Skeletal muscle cell (primary cell): ENCODE measurements at regions not wholly inside any gene's neighbourhood (a gene's known extent, or its start where the extent isn't known, plus 50 kb on each side); places are given as distances from the start of the nearest gene placed in this dataset.
"Not testable (repeated sequence)": the region's sequence is repeated elsewhere in the genome, so short reads cannot be mapped to it uniquely, and the experiment has no call there.

Experiments used
- DNase-seq: peaks from one replicate; pipeline ENCODE4 v3.0.0-alpha.2; 2010; ENCODE audit warnings: low read depth
- H3K4me3 ChIP-seq: 2 replicates; pipeline ENCODE4 v1.5.1; 2011; ENCODE audit warnings: low read depth, mild to moderate bottlenecking, control low read depth, low read length, moderate library complexity

DNA sequence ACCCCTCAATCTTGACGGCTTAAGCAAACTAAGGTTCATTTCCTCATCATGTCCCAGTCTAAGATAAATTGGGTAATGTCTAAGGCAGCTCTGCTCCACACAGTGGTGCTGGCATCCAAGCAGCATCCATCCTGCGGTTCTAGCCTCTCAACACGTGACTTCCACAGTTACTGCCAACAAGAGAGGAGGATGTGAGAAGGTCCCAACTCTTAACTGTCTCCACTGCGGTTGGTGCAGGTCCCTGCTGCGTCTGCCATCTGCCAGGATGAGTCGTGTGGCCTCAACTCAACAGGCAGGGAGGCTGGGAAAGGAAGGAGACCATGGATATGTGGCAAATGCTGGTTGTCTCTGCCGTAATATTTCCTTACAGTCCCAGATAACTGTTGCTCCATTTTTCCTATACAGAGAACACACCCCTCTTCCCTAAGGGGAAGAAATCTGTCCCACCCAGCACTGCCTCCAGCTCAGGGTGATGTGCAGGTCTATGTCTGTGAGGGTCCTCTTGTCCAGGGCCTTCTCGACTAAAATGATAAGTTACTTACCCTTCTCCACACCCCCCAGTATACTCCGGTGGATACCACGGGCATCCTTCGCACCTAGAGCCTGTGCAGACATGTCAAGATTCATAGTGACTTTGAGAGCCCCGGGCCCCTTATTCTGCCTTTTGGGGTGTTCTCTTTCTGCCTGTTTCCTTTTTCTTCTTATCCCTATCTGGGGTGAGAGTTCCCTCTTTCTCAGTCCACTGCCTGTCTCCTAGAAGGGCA, 64.7 kb downstream of the KCNJ18 start:
- H3K4me3 ChIP-seq, result no peak overlapping the region
- DNase-seq, result no peak

DNA sequence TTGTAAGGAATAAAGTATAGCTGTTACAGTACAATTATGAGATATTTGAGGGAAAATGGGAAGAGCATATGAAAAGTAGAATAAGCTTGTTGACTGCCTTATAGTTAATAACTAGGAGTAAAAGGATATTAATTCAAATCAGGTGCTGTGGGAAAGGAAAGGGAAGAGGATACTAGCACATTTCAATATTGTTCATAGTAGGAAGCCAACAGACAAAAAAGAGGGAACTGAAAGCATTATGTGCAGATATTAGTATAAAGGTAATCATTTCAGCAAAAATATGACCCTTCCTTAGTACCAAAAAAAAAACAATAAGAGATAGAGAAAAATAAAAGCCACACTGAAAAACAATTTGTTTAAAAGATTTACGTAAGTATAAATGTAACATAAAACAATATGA, 67.3 kb downstream of the KCNJ18 start:
- not testable (repeated sequence) for H3K4me3 ChIP-seq, DNase-seq

DNA sequence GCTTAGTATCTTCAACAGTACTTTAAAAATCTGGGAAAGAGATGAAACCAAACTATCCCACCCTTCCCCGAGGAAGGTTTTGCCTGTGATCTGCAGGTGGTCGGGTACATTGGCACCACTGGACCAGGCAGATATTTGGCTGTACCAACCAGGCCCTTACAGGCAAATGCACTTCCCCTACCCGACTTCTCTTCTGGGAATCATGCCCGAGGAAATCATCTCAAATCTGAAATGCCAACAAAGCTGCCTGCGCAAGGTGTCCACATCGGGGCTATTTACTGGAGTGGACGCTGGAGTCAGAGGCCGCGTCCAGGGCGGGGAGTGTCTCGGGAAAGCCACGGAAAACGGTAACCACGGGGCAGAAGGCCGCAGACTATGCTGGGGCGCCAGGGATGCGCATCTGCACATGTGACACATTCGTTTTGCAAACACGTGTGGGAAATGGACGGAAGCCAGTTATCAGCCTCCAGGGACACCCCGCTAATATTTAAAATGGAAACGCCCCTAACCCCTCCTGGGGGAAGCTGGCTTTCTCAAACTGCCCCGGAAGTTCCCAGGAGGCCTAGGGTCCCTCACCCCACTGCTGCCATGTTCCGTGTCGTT, 71.5 kb downstream of the KCNJ18 start:
- DNase-seq, H3K4me3 ChIP-seq: not testable (repeated sequence)

DNA sequence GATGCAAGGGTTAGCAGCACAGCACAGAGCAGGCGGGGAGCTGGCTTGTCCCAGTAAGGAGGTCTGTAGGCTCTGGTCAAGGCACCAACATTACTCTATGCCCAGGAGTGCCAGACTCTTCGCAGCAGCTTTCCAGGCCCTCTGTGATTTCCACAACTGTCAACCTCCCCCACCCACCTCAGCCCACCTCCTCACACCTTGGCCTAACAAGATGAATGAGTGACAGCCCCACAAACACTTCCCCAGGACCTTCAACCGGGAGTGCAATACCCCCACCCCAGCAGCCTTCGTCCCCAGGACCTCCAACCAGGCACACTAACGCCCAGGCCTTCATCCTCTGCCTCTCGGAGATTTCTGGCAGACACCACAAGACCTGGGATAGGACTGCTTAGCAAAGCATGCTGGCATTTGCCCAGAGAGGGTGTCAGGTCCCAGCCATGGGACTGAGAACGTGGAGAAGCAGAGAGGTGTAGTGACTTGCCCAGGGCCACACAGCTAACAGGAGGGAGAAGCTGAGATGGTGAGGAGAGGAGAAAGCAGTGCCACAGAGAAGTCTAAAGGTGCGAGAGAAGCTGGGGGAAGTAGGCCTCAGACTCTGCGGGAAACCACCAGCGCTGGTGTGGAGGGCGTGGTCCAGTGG, 73.4 kb downstream of the KCNJ18 start:
- not testable (repeated sequence) for H3K4me3 ChIP-seq, DNase-seq

DNA sequence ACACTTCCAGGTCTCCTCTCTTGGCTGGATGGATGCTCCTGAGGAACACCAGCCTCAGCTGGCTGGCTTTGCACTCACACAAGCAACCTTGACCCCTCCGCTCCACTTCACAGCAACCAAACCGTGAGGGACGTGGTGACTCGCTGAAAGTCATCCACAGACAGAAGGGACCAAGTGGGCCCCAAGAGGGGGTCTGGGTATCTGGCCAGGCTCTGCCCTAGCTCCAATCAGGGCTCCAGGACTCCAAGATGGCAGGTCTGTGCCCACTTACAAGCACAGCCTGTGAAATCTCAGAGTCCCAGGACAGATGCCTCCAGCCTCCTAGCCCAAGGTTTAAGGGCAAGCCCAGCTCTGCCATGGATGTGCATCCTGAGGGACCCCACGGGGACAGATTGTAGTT, 74.2 kb downstream of the KCNJ18 start:
- not testable (repeated sequence) for H3K4me3 ChIP-seq, DNase-seq

DNA sequence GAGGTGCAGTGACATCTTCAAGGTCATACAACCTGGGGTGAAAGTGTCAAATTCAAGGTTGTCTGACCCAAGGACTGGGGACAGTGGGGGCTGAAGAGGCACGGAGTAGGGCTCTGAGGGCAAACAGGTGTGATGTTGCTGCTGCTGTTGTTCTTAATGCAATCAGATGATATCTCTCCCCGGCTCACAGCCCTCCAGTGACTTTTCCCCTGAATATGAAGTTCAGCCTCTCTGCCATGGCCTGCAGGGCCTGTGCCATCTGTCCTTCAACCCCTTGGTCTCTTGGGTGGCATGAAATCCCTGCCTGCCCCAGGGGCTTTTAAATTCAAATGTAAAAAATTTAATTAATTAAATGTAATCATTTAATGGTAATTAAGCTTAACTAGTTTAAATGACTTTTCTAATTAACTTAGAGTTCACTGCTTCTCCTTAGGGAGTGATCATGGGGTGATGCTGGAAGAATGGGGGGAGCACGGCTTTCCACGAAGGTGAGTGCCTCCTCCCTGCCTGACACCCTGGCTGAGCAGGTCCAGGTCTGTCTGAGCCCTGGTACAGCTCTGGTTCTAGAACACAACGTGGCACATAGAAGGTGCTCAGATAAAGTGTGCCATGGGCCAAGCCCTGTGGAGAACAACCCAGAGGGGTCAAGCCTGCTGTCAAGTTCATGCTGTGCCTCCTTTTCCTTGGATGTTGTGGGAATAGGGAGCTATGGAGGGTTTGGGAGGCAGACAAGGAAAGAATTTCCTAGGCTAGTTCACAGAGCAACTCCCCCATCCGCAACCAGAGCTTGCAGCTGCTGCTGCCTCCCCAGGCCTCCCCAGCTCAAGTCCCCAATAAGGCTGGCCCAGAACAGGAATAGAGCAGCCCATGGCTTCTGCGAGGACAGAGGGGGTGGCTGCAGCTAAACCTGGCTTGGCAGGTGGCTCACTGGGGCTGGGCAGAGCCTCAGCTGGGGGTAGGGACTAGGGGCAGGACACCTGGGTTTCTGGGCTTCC, 75.1 kb downstream of the KCNJ18 start:
- not testable (repeated sequence) for DNase-seq, H3K4me3 ChIP-seq

DNA sequence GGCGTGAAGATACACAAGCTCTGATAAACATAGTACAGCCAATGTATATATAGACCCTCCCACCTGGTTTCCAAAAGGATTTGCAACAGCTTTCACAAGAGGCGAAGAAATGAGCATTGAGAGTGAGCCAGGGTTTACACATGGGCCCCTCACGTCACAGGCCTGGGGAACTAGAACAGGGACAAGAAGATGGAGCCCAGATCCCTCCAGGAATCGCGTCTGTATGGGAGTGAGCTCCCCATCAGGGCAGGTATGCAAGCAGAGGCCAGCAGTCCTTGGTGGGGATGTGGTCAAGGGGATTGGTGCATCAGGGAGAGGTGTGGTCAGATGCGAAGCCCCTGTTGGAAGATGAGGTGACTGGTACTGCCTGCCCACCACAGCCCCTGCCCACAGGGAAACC, 75.9 kb downstream of the KCNJ18 start:
- not testable (repeated sequence) for H3K4me3 ChIP-seq, DNase-seq

DNA sequence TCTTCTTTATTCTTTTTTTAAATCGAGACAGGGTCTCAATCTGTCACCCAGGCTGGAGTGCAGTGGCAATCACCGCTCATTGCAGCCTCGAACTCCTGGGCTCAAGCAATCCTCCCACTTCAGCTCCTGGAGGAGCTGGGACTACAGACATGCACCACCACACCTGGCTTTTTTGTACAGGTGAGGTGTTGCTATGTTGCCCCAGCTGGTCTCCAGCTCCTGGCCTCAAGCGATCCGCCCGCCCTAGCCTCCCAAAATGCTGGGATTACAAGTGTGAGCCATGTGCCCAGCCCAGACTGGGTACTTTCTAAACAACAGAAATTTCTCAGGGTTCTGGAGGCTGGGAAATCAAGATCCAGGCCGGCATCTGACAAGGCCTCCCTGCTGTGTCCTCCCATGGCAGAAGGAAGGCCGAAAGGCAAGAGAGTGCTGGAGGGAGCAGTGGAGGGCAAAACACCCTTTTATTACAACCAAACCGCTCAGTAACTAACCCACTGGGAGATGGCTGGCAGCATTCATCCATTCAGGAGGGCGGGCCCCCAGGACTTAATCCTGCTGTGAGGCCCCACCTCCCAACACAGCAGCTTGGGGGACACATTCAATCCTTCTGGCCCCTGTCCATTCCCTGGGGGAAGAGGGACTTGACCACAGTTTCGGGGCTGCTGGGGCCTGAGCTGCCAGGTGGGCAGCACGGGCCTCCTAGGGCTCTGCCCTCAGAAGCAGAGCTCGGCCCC, 76.6 kb downstream of the KCNJ18 start:
- H3K4me3 ChIP-seq, DNase-seq: not testable (repeated sequence)

DNA sequence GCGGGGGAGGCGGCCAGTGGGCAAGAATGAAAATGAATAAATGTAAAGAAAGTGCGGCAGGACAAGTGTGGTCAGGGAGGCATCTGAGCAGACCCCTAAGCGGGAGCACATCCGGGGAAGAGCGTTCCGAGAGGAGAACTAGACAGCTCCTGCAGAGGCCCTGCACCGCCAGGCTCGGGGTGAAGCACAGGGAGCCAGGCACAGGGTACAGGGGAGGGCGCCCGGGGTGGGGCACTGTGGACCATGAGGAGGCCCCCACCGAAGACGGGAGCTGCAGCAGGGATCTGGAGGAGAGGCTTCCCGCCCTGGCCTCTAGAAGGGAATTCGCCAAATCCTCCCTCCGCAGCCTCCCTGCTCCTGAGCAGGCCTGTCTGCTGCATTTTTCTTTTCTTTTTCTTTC, 77.5 kb downstream of the KCNJ18 start:
- not testable (repeated sequence) for DNase-seq

DNA sequence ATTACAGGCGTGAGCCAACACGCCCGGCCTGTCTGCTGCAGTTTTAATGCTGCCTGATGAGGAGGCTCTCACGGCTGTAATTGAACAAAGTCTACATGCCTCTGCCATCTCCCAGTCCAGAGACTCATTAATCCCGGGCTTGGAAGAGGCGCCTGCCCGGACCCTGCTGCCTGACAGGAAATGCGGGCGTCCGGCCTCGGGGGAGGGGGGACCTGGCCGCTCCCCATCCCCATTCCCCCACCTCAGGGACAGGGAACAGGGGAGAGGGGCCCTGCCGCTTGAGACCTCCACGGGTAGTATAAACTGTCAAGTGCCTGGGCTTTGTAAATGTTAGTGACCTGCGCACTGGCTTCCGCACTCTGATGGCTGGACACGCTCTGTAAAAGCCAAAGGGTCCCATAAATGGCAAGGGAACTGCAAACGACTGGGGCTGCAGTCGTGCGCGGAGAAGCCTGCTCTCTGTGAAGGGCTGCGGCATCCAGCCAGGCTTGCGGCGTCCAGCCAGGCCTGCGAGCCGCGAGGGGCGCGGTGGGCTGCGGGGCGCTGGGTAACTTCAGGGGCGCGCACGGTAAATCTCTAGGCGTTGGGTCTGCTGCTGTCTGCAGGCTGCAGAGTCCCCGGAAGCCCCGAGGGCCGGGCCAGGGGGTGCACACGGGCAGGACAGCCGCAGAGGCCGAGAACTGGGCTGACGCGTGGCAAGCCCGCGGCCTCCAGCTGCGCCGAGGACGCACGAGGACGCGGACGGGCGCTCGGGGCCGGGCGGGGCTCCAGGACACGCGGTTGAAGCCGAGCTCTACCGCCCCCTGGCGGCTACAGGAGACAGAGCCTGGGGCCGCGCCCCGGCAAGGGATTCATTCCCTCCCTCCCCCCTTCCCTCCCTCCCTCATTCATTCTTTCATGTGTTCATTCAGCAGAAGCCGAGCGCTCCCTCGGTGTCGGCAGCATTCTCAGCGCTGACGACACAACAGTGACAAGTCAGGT, 78.4 kb downstream of the KCNJ18 start:
- not testable (repeated sequence) for H3K4me3 ChIP-seq, DNase-seq

More for the DNA sequence above, 77.5 kb downstream of the KCNJ18 start:
- H3K4me3 ChIP-seq, result not testable (repeated sequence)

DNA sequence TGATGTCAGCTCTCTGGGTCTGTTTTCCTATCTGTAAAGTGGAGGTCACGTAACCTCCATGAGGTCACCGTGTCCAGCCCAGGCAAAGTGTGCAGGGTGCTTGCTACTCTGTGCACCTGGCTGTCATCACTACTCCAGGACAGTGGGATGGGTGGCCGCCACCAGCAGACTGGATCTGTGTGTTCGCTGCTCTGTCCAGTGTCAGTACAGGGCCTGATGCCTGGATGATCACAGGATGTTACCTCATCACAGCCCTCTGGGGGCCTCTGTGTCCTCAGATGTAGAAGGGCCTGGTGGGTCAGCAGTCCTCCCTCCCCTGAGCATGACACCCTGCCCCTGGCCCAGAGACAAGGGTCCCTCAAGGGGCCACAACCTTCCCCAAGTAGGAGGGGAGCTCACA, 80.0 kb downstream of the KCNJ18 start:
- DNase-seq, result no peak
- no peak overlapping the region for H3K4me3 ChIP-seq

DNA sequence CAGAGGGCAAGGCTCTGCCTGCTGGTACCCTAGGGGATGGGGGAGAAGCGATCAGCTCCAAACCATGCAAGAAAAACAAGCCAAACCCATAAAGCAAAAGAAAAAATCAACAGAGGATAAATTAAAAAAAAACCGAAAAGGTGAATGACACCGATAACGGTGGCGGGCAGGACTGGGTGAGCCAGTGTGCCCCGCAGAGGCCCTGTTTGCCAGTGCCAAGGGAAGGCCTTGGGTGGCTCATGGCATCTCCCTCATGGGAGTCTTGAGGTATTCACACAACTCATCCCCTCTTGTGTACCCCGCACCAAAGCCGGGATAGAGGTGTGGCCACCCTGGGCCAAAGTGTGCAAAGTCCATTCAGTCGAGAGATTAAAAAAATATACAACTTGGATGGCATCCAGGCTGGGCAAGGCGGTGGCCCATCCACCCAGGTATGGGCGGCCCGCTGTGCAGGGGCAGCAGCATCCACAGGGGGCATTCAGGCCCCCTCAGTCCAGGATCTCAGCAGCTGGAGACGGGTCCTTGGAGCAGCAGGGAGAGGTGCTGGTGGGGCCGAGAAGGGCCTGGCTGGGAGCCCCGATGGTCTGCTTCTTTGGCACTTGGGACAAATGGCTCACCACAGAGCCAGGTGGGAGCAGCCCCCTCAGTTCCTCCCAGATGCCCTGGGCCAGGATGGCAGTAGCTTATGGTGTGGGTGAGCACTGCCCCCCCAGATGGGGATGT, 80.8 kb downstream of the KCNJ18 start:
- DNase-seq, H3K4me3 ChIP-seq: not testable (repeated sequence)

DNA sequence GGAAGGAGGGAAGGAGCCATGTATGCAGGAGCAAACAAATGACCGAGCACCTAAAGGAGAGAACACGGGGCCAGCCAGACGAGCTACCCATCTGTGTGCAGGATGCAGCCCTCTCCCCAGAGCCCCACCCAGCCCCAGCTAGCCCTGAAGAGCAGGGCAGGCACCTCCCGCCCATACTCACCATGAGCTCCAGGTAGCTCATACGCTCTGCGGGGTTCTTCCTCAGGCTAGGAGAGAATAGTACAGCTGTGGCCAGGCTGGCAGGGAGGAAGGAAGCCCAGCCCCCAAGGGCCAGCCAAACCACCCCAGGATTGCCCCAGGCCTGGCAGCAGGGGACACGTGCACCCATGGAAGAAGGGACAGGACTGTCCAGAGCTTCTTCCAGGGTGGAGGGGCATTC, 81.9 kb downstream of the KCNJ18 start:
- no peak for DNase-seq
- H3K4me3 ChIP-seq, result no peak overlapping the region

DNA sequence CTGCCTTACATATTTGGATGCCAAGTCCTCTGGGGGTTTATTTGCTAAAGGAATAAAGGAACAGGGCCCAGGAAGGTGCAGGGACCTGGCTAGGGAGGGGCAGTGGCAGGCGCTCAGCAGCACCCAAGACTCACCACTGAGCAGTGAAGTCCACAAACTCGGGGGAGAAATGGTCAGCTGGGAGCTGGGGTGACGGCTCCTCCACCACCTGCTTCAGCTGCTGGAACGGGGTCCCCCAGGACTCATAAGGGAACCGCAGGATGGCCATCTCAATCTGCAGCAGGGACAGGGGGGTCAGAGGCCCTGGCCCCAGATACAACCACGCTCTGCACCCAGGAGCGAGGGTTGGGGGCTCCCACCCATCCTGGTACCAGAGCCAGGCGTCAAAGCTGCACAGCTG, 83.2 kb downstream of the KCNJ18 start:
- H3K4me3 ChIP-seq, DNase-seq: not testable (repeated sequence)

DNA sequence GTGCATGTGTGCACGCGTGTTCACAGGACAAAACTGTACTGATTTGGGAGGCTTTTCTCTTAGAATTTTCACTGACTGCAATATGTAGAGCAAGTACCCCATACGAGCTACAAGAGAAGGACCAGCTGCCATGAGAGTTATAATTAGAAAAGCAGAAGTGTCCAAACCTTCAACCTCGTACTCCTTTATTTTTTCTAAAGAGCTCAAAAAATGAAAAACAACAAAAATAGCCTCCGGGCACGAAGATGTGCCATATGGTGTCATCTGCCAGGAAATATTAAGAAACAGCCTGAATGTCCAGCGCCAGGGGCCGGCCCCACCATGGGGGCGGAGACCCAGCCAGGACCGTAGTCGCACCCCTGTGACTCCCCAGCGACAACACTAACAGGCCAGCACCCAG, 84.6 kb downstream of the KCNJ18 start:
- not testable (repeated sequence) for DNase-seq

DNA sequence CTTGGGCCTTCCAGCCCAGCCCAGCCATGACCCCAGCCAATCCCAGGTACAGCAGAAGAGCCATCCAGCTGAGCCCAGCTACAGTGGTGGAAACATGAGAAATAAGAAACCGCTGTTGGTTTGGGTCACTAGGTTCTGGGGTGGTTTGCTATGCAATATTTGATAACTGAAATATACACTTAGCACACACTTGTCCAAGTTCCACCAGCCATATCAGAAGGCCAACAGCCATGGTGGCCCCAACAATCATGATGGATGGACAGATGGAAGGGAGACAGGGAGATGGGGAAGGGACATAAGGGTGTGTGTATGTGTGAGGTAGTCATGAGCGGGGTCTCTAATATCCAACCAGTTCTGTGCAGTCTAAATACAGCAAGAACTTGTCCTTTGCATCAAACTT, 86.5 kb downstream of the KCNJ18 start:
- not testable (repeated sequence) for H3K4me3 ChIP-seq, DNase-seq

More for the DNA sequence above, 84.6 kb downstream of the KCNJ18 start:
- H3K4me3 ChIP-seq, result not testable (repeated sequence)

DNA sequence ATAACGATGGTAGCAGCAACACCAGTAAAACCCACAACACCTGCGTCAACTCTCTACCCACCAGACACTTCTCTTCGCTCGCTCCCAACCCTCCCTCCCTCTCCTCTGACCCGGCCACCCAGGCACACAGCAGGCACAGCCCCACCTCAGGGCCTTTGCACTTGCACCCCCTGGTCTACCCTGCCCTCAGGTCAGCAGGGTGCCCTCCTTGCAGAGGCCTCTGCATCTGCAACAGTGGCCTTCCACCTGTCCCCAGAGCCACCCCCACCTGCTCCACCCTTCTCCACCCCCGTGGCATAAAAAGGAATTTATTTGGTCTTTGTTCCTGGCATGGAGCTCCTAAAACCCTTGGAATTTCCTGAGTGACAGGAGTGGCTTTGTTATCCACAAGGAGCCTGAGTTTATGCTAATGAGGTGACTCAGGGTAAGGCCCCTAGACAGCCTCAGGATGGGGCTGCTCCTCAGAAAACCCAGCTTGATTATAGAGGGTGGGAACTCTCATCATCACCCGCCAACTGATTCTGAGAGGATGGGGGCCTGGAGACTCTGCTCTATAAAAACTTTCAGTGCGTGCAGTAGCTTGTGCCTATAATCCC, 88.1 kb downstream of the KCNJ18 start:
- DNase-seq, result not testable (repeated sequence)

More for the DNA sequence above, 88.1 kb downstream of the KCNJ18 start:
- not testable (repeated sequence) for H3K4me3 ChIP-seq
